Stimulated activated CD4-positive, alpha-beta T cell treated with anti-CD3 and anti-CD28 coated beads, Interleukin-1b, Interleukin-23, amount 100 ng/mL, for 48 hours (primary cell): ENCODE measurements at regions not wholly inside any gene's neighbourhood (a gene's known extent, or its start where the extent isn't known, plus 50 kb on each side); places are given as distances from the start of the nearest gene placed in this dataset.
"Not testable (repeated sequence)": the region's sequence is repeated elsewhere in the genome, so short reads cannot be mapped to it uniquely, and the experiment has no call there.

ENCODE experiments used
- DNase-seq: peaks from one replicate; pipeline ENCODE4 v3.0.0-alpha.2; 2020

DNA sequence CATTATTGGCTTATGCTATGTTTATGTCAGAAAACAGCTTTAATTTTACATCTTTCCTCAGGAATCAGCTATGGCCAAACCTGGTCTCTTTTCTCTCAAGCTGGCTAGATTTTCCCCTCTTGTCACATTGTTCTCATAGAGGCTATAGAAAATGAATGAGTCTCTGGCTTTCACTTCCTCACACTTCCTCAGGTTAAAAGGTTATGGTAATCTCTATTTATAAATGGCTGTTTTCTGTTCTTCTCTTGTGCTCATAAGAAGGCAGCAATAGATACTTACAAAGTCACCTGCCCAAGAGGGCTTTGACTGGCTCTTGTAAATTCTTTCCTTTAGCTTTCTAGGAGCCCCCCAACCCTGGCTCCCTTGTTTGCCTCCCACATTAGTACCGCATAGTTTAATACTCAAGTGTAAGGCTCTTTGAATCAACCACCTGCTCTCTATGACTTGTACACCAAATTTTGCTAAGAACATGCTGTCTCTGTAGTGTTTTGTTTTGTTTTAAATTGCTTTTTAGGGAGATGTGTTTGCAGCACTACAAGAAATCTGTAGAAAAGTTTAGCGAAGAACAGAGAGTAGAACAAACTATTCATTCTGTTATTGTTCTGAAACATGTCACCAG, 897.4 kb upstream of the CITED2 start:
- no peak for DNase-seq

DNA sequence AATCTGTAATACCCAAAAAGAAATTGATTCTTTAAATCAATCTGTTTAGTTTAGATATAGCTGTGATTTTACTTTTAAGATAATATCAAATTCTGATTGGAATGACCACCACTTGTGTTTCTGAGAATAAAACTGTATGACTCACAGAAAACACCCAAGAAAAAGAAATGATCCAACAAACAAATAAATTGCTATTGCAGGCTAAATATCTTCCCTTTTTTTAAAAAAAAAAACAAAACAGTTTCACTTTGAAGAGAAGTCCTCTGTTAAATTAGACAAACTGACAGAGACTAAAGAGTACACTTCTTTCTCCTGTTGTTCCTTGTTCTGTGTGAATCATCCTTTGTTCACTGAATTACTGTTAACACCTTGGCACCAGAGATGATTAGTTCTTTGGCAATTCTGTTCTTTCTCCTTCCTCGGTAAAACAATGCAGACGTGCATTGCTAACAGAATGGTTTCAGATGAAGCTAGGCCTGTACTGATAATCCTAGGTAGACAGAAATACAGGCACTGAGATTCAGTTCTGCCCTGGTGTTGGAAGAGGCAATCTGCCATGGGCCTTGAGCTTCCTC, 895.2 kb upstream of the CITED2 start:
- no peak for DNase-seq

- DNase-seq: no peak
These were observed 890.0 kb upstream of the CITED2 start for GRCh38 chr6:140264431-140264830.

GRCh38 chr6:140258302-140258701, 883.9 kb upstream of the CITED2 start:
- DNase-seq: not testable (repeated sequence)

- DNase-seq: no peak
These were observed 881.8 kb upstream of the CITED2 start for GRCh38 chr6:140256248-140256647.

DNA sequence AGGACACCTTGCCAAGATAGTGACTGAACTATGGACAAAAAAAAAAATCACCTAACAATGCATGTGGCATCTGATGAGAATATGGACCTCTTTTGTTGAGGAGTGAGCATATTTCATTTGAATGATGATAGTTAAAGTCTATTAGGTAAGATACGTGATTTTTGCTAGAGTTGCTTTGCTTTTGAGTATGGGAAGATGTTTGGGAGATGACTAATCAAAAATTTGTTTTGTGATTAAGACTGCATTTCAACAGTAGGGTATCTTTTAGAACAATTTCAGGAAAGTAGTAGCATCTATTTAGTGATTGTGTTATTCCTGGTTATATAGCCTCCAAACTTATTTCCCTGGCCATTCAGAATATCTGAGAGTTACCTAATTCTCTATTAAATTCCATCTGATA, 878.6 kb upstream of the CITED2 start:
- DNase-seq: no peak

GRCh38 chr6:140252099-140252498, 877.7 kb upstream of the CITED2 start:
- DNase-seq: no peak

GRCh38 chr6:140245296-140246040, 871.0 kb upstream of the CITED2 start:
- no peak for DNase-seq

- no peak for DNase-seq
These were observed 862.8 kb upstream of the CITED2 start for GRCh38 chr6:140237251-140237650.

- DNase-seq: no peak
These were observed 862.3 kb upstream of the CITED2 start for GRCh38 chr6:140236732-140237131.

- no peak for DNase-seq
These were observed 855.8 kb upstream of the CITED2 start for GRCh38 chr6:140230282-140230681.

GRCh38 chr6:140228491-140228890, 854.0 kb upstream of the CITED2 start:
- DNase-seq: no peak

GRCh38 chr6:140226637-140227036, 852.2 kb upstream of the CITED2 start:
- DNase-seq: no peak

DNA sequence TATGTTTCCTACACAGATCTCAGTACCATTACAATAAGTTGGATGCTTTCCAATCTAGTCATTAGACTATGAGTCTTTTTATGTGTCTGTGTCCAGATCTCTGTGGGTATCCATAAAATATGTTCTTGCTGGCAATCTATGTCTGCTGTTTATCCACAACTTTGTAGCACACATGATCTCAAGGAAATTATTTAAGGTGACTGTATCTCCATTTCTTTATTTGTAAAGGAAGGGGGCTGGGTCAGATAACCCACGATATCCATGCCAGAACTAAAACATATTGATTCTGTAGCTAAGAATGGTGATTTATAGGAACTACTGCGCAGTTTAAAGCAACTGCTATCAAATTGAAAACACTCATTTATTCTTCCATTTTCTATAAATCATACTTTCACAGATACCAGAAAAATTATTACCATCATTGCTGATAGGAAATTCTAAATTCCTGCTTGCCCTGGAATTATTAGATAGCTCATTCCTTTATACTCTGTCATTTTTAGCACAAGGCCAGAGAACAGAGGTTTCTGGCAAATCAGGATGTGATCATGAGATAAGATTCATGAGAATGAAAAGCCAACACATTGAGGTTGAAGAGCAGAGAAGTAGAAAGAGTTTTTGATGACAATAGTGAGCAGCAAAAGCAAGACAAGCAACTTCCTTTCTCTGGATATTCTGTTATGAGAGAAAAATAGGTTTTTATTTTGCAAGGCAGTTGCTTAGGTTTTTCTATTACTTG, 851.4 kb upstream of the CITED2 start:
- no peak for DNase-seq

- no peak for DNase-seq
These were observed 842.8 kb upstream of the CITED2 start for GRCh38 chr6:140217283-140217682.

GRCh38 chr6:140209775-140210174, 835.3 kb upstream of the CITED2 start:
- DNase-seq: no peak

GRCh38 chr6:140208286-140208685, 833.8 kb upstream of the CITED2 start:
- DNase-seq: no peak

DNA sequence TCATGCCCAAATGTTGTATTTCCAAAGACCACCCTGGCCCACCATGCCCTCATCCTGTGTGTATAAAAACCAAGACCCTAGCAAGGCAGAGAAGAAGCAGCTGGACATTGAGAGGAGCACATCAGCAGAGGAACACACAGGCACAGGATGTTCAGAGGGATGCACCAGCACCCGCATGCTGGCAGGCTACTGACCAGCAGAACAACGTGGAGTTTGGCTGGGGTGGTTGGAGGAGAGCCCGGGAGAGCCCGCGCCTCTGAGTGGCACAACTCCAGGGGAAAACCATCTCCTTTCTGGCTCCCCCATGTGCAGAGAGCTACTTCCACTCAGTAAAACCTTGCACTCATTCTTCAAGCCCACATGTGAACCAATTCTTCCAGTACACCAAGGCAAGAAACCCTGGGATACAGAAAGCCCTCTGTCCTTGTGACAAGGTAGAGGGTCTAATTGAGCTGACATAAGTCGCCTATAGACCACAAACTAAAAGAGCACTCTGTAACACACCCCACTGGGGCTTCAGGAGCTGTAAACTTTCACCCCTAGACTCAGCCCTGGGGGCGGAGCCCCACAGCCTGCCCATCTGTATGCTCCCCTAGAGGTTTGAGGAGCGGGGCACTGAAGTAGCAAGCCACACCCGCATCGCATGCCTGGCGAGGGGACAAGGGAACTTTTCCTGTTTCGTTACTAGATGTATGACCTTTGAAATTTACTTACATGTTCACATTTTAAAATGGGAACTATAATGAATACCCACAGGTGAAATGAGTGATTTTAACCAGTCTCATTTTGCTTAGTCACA, 831.5 kb upstream of the CITED2 start:
- DNase-seq: no peak

- DNase-seq: no peak
These were observed 829.7 kb upstream of the CITED2 start for GRCh38 chr6:140204154-140204553.

DNA sequence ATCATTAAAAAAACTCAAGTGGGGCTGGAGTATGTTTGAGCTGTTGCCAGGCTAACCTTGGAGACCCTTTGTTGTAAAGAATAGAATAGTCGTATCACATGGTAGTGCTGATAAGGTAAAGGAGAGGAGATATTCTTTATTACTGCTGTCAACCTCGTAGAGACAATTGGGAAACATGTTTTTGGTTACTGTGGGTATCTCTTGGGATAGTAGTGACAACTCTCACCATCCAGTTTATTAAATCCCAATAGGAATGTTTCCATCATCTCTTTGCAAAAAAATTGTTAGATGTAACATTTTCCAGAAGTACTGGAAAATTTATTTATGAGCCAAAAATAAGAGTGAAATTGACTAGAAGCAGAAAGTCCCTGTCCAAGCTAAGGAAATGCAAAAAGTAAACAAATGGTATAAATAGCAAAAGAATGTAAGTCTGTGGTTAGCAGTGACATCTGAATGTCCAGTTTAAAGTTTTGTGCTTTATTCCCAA, 829.3 kb upstream of the CITED2 start:
- DNase-seq: no peak

DNA sequence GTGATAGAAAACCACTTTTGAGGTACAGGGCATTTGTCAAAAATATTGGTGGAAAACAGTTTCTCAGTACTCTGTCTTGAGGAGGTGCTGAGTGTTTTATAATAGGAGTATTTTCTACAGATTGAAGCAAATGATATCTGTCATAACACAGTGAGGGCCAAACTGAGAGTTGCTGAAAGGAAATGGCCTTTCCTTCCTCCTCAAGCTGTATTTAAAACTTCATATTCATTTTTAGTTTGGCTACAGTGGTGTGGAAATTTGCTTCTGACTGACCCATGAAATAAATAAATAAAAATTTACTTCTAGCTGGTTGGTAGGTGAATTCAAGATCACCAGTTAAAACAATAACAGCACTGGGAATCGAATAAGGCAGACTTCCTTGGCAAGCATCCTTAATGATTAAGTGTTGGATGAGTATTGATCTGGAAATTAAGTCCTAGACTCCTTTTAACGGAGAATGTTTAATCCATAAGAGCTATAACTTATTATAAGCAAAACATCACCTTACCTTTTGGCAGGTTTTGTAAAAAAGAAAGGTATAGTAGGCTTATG, 828.6 kb upstream of the CITED2 start:
- no peak for DNase-seq

GRCh38 chr6:140201787-140202458, 827.5 kb upstream of the CITED2 start:
- DNase-seq: no peak
